ENCODE measurements at regions not wholly inside any gene's neighbourhood (a gene's known extent, or its start where the extent isn't known, plus 50 kb on each side); places are given as distances from the start of the nearest gene placed in this dataset.

DNA sequence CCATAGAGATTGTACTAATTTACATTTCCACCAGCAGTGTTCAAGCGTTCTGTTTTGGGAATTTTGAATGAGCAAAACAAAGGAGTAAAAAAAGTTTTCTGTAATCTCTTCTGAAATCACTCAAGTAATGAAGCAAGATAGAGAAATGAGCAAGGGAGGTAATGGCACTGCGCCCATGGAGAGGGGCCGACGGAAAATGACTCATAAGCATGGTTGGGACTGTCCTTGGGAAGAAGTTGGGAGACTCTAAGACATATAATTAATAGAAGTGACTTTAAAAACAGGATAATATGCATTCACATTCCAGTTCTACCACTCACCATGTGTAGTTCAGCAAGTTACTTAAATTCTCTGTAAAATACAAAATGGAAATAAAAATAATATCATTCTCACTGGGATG is 62.5 kb upstream of the C5orf46 start:
- BruUV-seq (replicated peaks) = no TSS peak
- ATAC-seq (no peak), DNase-seq (ENCODE audit: extremely low read depth in 1 of 4, low spot score in 3 of 4) (no peak), FAIRE-seq (no peak)
- Histone ChIP-seq H4K20me1 (replicated peaks; ENCODE audit: control insufficient read depth, insufficient read depth, low read length) (no peaks in the 10 kb centered on the region), H3K27ac (ENCODE audit: extremely low read depth, low read depth, low read length) (no peak overlapping the region), H3K9ac (ENCODE audit: insufficient read depth in 1 of 2, low read depth in 2 of 2, low read length in 2 of 2) (no peak overlapping the region), H3K27me3 (ENCODE audit: control insufficient read depth in 2 of 2, insufficient read depth in 2 of 2, low read length in 2 of 2) (no peaks in the 10 kb centered on the region), H3K36me3 (ENCODE audit: control insufficient read depth, insufficient read depth, low read length) (no peaks in the 10 kb centered on the region), H3K4me1 (replicated peaks in 1 of 2; ENCODE audit: control insufficient read depth in 2 of 2, insufficient read depth in 2 of 2, low read length in 2 of 2) (no peaks in the 10 kb centered on the region), H3K9me1 (ENCODE audit: control insufficient read depth, insufficient read depth, low read length) (no peaks in the 10 kb centered on the region), H3K9me3 (replicated peaks; ENCODE audit: control insufficient read depth, insufficient read depth, low read depth, low read length) (no peaks in the 10 kb centered on the region), H3K4me3 (no peak overlapping the region), H2AFZ (ENCODE audit: low read depth, low read length) (no peak overlapping the region), H3K4me2 (ENCODE audit: insufficient read depth, low read length) (no peak overlapping the region), H3K79me2 (ENCODE audit: control insufficient read depth, insufficient read depth, low read length) (no peaks in the 10 kb centered on the region)
- intact Hi-C loops (cut with micrococcal nuclease) = no loop called here
- 0% methylated on average over 4 of the region's 4 CpGs for whole genome bisulfite sequencing (ENCODE audit: insufficient coverage, low coverage, missing lambda C conversion rate)
- TF ChIP-seq IRF2 (CRISPR knock-in tag; IDR thresholded peaks at IDR 0.05) (no peak), ZNF224 (CRISPR knock-in tag; IDR thresholded peaks at IDR 0.05) (no peak), YBX1 (IDR thresholded peaks at IDR 0.05) (no peak), RBM15 (IDR thresholded peaks at IDR 0.05; ENCODE audit: insufficient read depth, low read length) (no peak), ZNF444 (CRISPR knock-in tag; IDR thresholded peaks at IDR 0.05) (no peak), CSDE1 (IDR thresholded peaks at IDR 0.05) (no peak), KDM5B (IDR thresholded peaks at IDR 0.05; ENCODE audit: insufficient replicate concordance, low read depth, low read length) (no peak), JUND (IDR thresholded peaks at IDR 0.05; ENCODE audit: borderline replicate concordance, low read depth, low read length) (no peak), JUND (tag; IDR thresholded peaks at IDR 0.05; ENCODE audit: borderline replicate concordance, low read depth, low read length) (no peak), ZKSCAN8 (CRISPR knock-in tag; IDR thresholded peaks at IDR 0.05) (no peak), MCM7 (IDR thresholded peaks at IDR 0.05) (no peak), CBX8 (IDR thresholded peaks at IDR 0.05; ENCODE audit: borderline replicate concordance, extremely low read depth, low read depth, low read length, poor library complexity, severe bottlenecking) (no peak)
- TF ChIP-seq, protein P1, sequence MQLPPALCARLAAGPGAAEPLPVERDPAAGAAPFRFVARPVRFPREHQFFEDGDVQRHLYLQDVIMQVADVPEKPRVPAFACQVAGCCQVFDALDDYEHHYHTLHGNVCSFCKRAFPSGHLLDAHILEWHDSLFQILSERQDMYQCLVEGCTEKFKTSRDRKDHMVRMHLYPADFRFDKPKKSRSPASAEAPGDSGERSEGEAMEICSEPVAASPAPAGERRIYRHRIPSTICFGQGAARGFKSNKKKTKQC (CRISPR knock-in tag; IDR thresholded peaks at IDR 0.05) = no peak
- TF ChIP-seq, protein P2, sequence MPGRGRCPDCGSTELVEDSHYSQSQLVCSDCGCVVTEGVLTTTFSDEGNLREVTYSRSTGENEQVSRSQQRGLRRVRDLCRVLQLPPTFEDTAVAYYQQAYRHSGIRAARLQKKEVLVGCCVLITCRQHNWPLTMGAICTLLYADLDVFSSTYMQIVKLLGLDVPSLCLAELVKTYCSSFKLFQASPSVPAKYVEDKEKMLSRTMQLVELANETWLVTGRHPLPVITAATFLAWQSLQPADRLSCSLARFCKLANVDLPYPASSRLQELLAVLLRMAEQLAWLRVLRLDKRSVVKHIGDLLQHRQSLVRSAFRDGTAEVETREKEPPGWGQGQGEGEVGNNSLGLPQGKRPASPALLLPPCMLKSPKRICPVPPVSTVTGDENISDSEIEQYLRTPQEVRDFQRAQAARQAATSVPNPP (IDR thresholded peaks at IDR 0.05; ENCODE audit: borderline replicate concordance, insufficient read depth, insufficient read length) = no peak
- CTCF ChIA-PET (ENCODE audit: low intra/inter-chr PET ratio) = no interaction called here
- POLR2A ChIA-PET = no interaction called here
- in situ Hi-C loops (cut with MboI) = loop anchor here (25.0 kb wide), 1 partner anchor 743 kb away; no protein-coding TSS in a partner anchor

Measured in K562 (cell line).